HFF-Myc (cell line): ENCODE measurements at regions not wholly inside any gene's neighbourhood (a gene's known extent, or its start where the extent isn't known, plus 50 kb on each side); places are given as distances from the start of the nearest gene placed in this dataset.

Source experiments
- DNase-seq: peaks from one replicate; pipeline ENCODE4 v3.0.0-alpha.2; 2011; ENCODE audit warnings: low read depth; ENCODE audit errors: extremely low read depth
- H3K4me3 ChIP-seq: replicated peaks from 2 replicates; pipeline ENCODE4 v1.5.1; 2011; ENCODE audit warnings: low read depth, mild to moderate bottlenecking, control low read depth, low read length
- TF ChIP-seq, protein P1 (sequence below): IDR thresholded peaks from 2 replicates; pipeline ENCODE4 v1.5.1; 2012; ENCODE audit warnings: mild to moderate bottlenecking, low read depth, low read length, control low read depth; ENCODE audit errors: missing control alignments

GRCh38 chr1:222889440-222889839 is 74.6 kb downstream of the DISP1 start:
- no peak for DNase-seq
- TF ChIP-seq, protein P1, sequence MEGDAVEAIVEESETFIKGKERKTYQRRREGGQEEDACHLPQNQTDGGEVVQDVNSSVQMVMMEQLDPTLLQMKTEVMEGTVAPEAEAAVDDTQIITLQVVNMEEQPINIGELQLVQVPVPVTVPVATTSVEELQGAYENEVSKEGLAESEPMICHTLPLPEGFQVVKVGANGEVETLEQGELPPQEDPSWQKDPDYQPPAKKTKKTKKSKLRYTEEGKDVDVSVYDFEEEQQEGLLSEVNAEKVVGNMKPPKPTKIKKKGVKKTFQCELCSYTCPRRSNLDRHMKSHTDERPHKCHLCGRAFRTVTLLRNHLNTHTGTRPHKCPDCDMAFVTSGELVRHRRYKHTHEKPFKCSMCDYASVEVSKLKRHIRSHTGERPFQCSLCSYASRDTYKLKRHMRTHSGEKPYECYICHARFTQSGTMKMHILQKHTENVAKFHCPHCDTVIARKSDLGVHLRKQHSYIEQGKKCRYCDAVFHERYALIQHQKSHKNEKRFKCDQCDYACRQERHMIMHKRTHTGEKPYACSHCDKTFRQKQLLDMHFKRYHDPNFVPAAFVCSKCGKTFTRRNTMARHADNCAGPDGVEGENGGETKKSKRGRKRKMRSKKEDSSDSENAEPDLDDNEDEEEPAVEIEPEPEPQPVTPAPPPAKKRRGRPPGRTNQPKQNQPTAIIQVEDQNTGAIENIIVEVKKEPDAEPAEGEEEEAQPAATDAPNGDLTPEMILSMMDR = no peak
- H3K4me3 ChIP-seq = no peak overlapping the region

DNA sequence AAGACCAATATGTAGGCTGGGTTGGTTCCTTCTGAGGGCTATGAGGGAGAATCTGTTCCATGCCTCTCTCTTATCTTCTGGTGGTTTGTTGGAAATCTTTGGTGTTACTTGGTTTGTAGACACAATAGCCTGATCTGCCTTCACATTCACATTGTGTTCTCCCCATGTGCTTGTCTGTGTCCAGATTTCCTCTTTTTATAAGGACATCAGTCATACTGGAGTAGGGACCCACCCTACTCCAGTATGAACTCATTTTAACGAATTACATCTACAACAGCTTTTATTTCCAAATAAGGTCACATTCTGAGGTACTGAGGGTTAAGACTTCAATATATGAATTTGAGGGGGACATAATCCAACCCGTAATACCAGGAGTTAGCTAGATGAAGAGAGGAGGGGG is 75.9 kb downstream of the DISP1 start:
- TF ChIP-seq, protein P1 = no peak
- no peak overlapping the region for H3K4me3 ChIP-seq
- no peak for DNase-seq

- no peak for DNase-seq
- TF ChIP-seq, protein P1 = no peak
Observed at GRCh38 chr1:222891578-222891977, 76.7 kb downstream of the DISP1 start.

GRCh38 chr1:222892137-222892769 is 77.4 kb downstream of the DISP1 start:
- peak; percentile 43 for DNase-seq
- H3K4me3 ChIP-seq = no peak overlapping the region
- TF ChIP-seq, protein P1 = no peak

More at GRCh38 chr1:222891578-222891977, 76.7 kb downstream of the DISP1 start:
- no peak overlapping the region for H3K4me3 ChIP-seq

DNA sequence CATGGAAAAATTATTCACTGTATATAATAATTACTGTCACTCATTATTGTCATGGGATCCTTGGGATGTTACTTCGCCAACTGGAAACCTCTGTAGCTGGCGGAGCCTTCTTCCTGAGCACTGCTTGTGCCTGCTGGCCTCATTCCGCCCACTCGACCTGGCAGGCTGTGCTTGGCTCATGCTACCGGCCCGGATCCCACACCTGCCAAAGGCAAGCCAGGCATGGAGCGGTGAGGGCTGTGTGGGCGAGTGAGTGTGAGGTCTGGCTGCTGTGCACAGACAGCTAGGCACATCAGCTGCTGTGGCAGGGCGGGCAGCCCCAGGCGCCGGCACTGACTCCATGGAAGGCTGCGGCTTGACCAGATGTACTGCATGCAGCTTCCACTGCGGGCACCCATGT is 78.4 kb downstream of the DISP1 start:
- TF ChIP-seq, protein P1 = no peak
- no peak overlapping the region for H3K4me3 ChIP-seq
- no peak for DNase-seq

DNA sequence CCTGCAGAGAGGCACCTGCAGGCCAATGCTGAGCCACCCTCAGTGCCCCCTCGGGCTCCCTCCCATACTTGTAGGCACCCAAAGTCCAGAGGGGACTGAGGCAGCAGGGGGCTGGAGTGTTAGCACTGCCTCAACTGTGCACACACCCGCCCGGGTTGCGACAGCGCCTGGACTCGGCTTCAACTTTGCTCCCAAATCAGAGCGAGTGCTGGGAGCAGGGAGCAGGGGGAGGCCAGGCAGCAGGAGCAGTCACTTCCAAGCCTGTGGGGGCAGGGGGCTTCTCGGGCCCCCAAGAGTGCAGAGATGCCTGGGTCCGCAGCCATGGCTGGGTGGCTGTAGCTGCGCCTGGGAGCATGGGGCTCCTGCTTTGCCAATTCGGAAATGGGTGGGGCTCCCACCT is 79.5 kb downstream of the DISP1 start:
- TF ChIP-seq, protein P1 = no peak
- no peak overlapping the region for H3K4me3 ChIP-seq
- no peak for DNase-seq
